Esophagus muscularis mucosa (tissue), 4 donors: ENCODE measurements at regions not wholly inside any gene's neighbourhood (a gene's known extent, or its start where the extent isn't known, plus 50 kb on each side); places are given as distances from the start of the nearest gene placed in this dataset.

Source experiments
- DNase-seq: peaks from one replicate; pipeline ENCODE4 v3.0.0-alpha.2; 2017; ENCODE audit errors: extremely low spot score
- H3K27ac ChIP-seq, 4 donors: fragments of 200-600 bp; sonication (generic); replicated peaks in 1 of 4; 1 replicate in 3 of 4; 2 replicates in 1 of 4; pipeline ENCODE4 v1.5.1; 2016 to 2019; ENCODE audit warnings: mild to moderate bottlenecking in 1 of 4
- H3K27me3 ChIP-seq, 4 donors: fragments of 200-600 bp; sonication (generic); one replicate each; pipeline versions ENCODE4 v1.5.1 to v1.6.0; 2016 to 2019
- H3K36me3 ChIP-seq, 4 donors: fragments of 200-600 bp; sonication (generic); one replicate each; pipeline ENCODE4 v1.5.1; 2016 to 2019
- H3K4me1 ChIP-seq, 4 donors: fragments of 200-600 bp; sonication (generic); one replicate each; pipeline ENCODE4 v1.5.1; 2016 to 2019
- H3K4me3 ChIP-seq, 4 donors: fragments of 200-600 bp; sonication (generic); 1 replicate in 2 of 4; 2 replicates in 2 of 4; pipeline ENCODE4 v1.5.1; 2016 to 2019; ENCODE audit warnings: mild to moderate bottlenecking in 4 of 4, moderate library complexity in 1 of 4
- H3K9me3 ChIP-seq, 4 donors: fragments of 200-600 bp; sonication (generic); 1 replicate in 3 of 4; 2 replicates in 1 of 4; pipeline ENCODE4 v1.5.1; 2016 to 2019
- CTCF ChIP-seq, 3 experiments: fragments of 200-600 bp in 2 of 3; fragments of 450-650 bp in 1 of 3; sonication (generic) in 2 of 3; IDR thresholded peaks; one replicate each; pipeline ENCODE4 v1.5.1; 2017 to 2019; ENCODE audit warnings: antibody characterized with exemption in 3 of 3, mild to moderate bottlenecking in 2 of 3, moderate library complexity in 1 of 3
- EP300 ChIP-seq: sonication (generic); formaldehyde crosslinking; IDR thresholded peaks from one replicate; pipeline ENCODE4 v1.6.1; 2017; ENCODE audit warnings: antibody characterized with exemption
- POLR2A ChIP-seq: fragments of 450-650 bp; IDR thresholded peaks from one replicate; pipeline ENCODE4 v1.6.1; 2017; ENCODE audit warnings: antibody characterized with exemption, moderate library complexity, mild to moderate bottlenecking, low read depth
- POLR2AphosphoS5 ChIP-seq, 2 donors: sonication (generic); formaldehyde crosslinking; IDR thresholded peaks; one replicate each; pipeline ENCODE4 v1.6.1; 2017; ENCODE audit warnings: antibody characterized with exemption in 2 of 2
- WGBS: methylation state at CpG from one replicate; pipeline ENCODE4 v1.1.5; 2018; 5-methylcytosine and 5-hydroxymethylcytosine counted together
- intact Hi-C: fragments of 100-400 bp; cut with DNase I; formaldehyde crosslinking; loops from one replicate; pipeline ENCODE4 v1.15.1; 2023

GRCh38 chr1:193926956-193927355, 740.5 kb upstream of the B3GALT2 start:
- Histone ChIP-seq H3K27me3 (no peaks in the 10 kb centered on the region), H3K27ac (no peak overlapping the region), H3K4me3 (no peak overlapping the region), H3K36me3 (no peaks in the 10 kb centered on the region), H3K9me3 (peaks cover 0 to 10% (median 0%) of the 10 kb centered on the region in 4 donors), H3K4me1 (no peaks in the 10 kb centered on the region)
- TF ChIP-seq CTCF (IDR thresholded peaks at IDR 0.05) (no peak), POLR2A (no peak), EP300 (no peak), POLR2AphosphoS5 (IDR thresholded peaks at IDR 0.05) (no peak)
- 85% methylated on average over 4 of the region's 7 CpGs for WGBS
- intact Hi-C loops, result no loop called here
- DNase-seq, result no peak

GRCh38 chr1:193919827-193920226, 733.4 kb upstream of the B3GALT2 start:
- TF ChIP-seq POLR2A (no peak), CTCF (IDR thresholded peaks at IDR 0.05) (no peak), EP300 (no peak), POLR2AphosphoS5 (IDR thresholded peaks at IDR 0.05) (no peak)
- 86% methylated on average over 1 of the region's 1 CpG for WGBS
- DNase-seq, result no peak
- H3K4me1 ChIP-seq, result peaks cover 0 to 3% (median 0%) of the 10 kb centered on the region in 4 donors
- H3K4me3 ChIP-seq, result no peak overlapping the region
- no peaks in the 10 kb centered on the region for H3K9me3 ChIP-seq
- no peak overlapping the region for H3K27ac ChIP-seq
- H3K27me3 ChIP-seq, result no peaks in the 10 kb centered on the region
- intact Hi-C loops, result no loop called here
- no peaks in the 10 kb centered on the region for H3K36me3 ChIP-seq

- WGBS, result 78% methylated on average over 1 of the region's 1 CpG
- intact Hi-C loops, result no loop called here
- Histone ChIP-seq H3K27ac (no peak overlapping the region), H3K4me1 (peaks cover 0 to 3% (median 0%) of the 10 kb centered on the region in 4 donors), H3K36me3 (no peaks in the 10 kb centered on the region), H3K27me3 (no peaks in the 10 kb centered on the region), H3K9me3 (no peaks in the 10 kb centered on the region), H3K4me3 (no peak overlapping the region)
- no peak for DNase-seq
- no peak for TF ChIP-seq POLR2AphosphoS5 (IDR thresholded peaks at IDR 0.05)
Observed at GRCh38 chr1:193916452-193916851, 730.0 kb upstream of the B3GALT2 start.

GRCh38 chr1:193914871-193915270, 728.5 kb upstream of the B3GALT2 start:
- Histone ChIP-seq H3K4me1 (peaks cover 0 to 3% (median 0%) of the 10 kb centered on the region in 4 donors), H3K27me3 (no peaks in the 10 kb centered on the region), H3K9me3 (no peaks in the 10 kb centered on the region), H3K4me3 (no peak overlapping the region), H3K36me3 (no peaks in the 10 kb centered on the region), H3K27ac (no peak overlapping the region)
- no peak for DNase-seq
- no peak for TF ChIP-seq CTCF (IDR thresholded peaks at IDR 0.05)
- TF ChIP-seq EP300, result no peak
- WGBS, result 82% methylated on average over 3 of the region's 3 CpGs
- intact Hi-C loops, result no loop called here

- no peaks in the 10 kb centered on the region for H3K9me3 ChIP-seq
- no peaks in the 10 kb centered on the region for H3K36me3 ChIP-seq
- H3K27me3 ChIP-seq, result no peaks in the 10 kb centered on the region
- DNase-seq, result no peak
- WGBS, result 77% methylated on average over 7 of the region's 7 CpGs
- TF ChIP-seq POLR2A (no peak), EP300 (no peak), POLR2AphosphoS5 (IDR thresholded peaks at IDR 0.05) (no peak), CTCF (IDR thresholded peaks at IDR 0.05) (no peak)
- H3K27ac ChIP-seq, result no peak overlapping the region
- no peak overlapping the region for H3K4me3 ChIP-seq
- no peaks in the 10 kb centered on the region for H3K4me1 ChIP-seq
- intact Hi-C loops, result no loop called here
Observed at GRCh38 chr1:193909406-193910082, 723.1 kb upstream of the B3GALT2 start.
